Epidermal melanocyte (primary cell): ENCODE measurements at regions not wholly inside any gene's neighbourhood (a gene's known extent, or its start where the extent isn't known, plus 50 kb on each side); places are given as distances from the start of the nearest gene placed in this dataset.

Experiments used
- DNase-seq: peaks from one replicate; pipeline ENCODE4 v3.0.0; 2011; ENCODE audit warnings: low spot score; ENCODE audit not compliant: insufficient read length

GRCh38 chr1:72946903-72947499 is 664.7 kb upstream of the NEGR1 start:
- no peak for DNase-seq

DNA sequence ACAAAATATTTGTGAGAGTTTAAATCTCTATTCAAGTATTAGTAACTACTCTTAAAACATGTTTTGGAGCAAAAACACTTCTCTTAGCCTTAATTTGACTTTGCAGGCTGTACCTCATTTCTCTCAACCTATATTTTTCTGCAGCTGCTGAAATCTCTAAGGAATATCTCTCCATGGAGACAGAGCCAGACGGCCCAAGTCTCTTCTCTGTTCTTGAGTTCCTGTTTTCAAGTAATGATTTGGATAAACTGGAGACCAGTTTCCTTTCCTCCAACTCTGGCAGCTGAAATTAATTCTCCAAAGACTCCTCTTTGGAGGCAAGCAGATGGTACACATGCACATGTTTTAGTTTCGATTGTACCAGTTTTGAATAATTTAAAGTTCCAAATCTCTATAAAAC is 659.7 kb upstream of the NEGR1 start:
- DNase-seq = no peak

DNA sequence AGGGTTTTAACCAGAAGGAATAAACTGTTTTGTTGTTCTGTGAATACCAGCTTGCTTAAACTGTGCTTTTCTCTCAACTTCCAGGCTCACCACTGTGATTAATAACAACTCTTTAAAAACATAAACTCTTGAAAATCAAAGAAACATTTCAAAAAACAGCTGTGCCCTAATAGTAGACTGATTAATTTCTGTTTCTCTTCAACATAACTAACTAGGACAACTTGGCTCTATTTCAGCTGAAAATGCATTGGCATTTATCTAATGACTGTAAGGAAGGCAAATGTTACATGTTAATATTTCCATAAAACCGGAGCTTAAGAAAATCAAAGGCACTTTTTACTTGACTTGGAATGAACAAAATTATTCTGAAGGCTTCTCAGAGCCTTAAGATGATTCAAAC is 656.1 kb upstream of the NEGR1 start:
- DNase-seq = no peak

- DNase-seq = no peak
These were observed 655.6 kb upstream of the NEGR1 start for GRCh38 chr1:72937905-72938304.

DNA sequence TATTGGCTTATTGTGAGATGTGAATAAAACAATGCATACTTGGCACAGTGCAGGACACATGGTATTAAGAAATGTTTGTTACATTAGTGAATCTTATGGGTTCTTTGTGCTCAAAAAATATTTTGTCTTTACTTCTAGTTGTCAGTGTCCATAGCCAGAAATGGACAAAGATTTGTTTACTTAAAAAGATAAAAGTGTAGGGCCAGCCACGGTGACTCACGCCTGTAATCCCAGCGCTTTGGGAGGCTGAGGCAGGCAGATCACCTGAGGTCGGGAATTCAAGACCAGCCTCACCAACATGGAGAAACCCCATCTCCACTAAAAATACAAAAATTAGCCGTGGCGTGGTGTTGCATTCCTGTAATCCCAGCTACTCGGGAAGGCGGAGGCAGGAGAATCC is 654.6 kb upstream of the NEGR1 start:
- DNase-seq = no peak

- DNase-seq = no peak
These were observed 653.9 kb upstream of the NEGR1 start for GRCh38 chr1:72936151-72936740.

DNA sequence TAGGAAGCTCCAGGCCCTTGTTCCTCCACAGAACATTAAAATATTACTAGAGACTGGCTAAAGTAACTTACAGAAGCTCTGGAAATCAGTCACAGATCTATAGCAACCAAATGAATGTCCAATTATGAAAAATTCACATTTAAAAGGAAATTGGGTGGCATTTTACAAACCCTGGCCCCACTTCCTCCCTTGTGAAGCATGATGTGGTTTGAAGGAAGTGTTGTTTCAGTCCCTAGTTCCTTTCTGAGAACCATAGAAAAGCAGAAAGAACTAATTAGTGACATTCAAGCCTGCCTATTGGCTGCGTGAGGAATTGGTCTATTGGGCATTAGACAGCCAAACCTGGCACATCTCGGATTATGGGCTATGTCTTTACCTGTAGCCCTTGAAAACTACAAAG is 649.7 kb upstream of the NEGR1 start:
- no peak for DNase-seq

GRCh38 chr1:72930528-72930927 is 648.2 kb upstream of the NEGR1 start:
- DNase-seq = no peak

DNA sequence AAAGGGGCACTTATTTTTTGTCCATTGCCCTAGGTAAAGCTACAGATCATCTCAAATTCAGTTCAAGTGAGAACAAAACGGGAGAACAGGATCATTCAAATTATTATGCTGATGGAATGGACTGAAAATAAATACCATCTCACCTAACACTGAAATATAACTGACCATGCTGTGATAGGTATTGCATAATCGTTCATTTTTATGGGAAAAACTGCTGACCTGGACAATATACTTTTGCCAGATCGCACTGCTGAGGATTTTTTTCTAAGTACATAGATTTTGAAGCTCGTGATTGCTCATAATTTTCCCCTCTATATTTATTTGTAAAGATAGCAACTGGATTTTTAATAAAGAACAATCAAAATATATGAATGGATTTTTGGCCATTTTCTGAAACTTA is 636.6 kb upstream of the NEGR1 start:
- no peak for DNase-seq

DNA sequence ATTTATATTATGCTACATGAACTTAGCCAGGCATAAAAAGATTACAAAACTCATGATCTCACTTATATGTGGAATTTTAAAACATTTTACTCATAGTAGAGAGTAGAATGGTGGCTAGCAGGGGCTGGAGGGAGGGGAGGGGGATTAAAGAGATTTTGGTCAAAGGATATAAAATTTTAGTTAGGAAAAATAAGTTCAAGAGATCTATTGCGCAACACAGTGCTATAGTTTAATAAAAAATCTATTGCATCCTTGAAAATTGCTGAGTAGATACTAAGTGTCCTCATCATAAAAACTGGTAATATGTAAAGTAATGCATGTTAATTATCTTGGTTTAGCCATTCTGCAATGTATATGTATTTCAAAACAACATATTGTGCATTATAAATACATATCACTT is 635.6 kb upstream of the NEGR1 start:
- DNase-seq = no peak

DNA sequence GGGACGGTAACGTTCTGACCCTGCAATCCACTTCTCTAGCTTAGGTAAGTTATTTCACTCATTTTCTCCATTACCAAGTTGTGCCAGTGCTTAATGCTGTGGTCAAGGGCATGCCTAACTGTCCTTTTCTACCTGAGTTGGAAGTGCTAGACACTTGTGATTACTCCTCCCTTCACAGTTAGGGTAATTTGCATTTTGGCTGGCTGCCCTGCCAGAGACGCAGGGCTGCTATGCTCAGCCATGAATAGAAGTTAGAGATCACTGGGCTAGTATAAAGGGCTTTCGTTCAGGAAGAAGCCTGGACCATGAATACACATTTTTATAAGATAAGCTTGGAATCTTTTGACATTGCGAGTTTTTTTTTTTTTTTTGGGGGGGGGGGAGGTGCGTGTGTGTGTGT is 633.2 kb upstream of the NEGR1 start:
- DNase-seq = no peak

DNA sequence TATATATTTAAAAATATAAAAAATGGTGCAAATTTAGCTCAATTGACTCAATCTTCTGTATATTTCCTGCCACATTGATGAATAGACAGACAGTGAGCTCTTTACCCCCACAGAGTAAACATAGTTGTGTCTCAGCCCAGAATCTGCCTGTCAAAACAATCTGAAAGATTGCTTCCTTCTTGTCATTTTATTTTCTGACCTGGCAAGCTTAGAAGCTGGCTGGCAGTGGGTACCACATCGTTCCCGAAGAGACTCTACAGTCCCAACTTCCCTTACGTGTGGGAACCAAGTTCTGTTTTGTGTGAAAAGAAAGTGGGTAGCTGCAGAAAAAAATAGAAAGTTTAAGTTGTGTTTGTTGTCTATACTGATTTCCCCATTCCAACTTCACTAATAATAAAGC is 629.3 kb upstream of the NEGR1 start:
- DNase-seq = no peak

DNA sequence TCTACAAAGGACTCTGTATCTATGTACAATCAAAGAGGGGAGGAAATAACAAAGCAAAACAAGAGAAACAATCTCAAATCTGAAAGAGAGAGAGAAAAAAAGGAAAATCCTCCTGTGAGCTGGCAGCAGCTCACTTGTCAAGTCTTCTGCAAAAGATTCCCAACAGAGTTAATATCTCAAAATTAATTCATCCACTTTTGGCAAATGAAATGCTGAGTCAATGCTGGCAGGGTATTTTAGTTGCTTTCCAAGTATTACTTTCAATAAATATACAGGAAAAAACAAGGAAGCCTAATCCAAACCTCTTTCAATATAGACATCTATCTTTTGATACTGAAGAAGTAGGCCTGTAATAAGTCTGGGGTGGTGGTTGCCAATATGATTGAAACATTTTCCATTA is 613.9 kb upstream of the NEGR1 start:
- no peak for DNase-seq

- no peak for DNase-seq
These were observed 610.1 kb upstream of the NEGR1 start for GRCh38 chr1:72892461-72892860.

- DNase-seq = no peak
These were observed 609.6 kb upstream of the NEGR1 start for GRCh38 chr1:72891976-72892375.

DNA sequence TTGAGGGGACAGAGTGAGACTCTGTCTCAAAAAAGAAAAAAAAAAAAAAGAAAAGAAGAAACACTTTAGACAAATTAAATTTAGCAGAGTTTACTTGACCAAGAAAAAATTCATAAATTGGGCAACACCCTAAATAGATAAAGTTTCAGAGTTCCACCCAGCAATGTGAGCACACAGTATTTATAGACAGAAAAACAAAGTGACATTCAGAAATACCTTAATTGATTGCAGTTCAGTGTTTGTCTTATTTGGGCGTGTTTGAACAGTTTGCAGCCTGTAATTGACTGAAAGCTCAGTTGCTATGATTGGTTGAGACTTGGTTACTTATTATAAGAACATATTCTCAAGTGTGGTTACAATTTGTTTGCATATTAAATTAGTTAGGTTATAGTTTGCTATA is 603.5 kb upstream of the NEGR1 start:
- DNase-seq = no peak

- no peak for DNase-seq
These were observed 602.7 kb upstream of the NEGR1 start for GRCh38 chr1:72885017-72885416.

DNA sequence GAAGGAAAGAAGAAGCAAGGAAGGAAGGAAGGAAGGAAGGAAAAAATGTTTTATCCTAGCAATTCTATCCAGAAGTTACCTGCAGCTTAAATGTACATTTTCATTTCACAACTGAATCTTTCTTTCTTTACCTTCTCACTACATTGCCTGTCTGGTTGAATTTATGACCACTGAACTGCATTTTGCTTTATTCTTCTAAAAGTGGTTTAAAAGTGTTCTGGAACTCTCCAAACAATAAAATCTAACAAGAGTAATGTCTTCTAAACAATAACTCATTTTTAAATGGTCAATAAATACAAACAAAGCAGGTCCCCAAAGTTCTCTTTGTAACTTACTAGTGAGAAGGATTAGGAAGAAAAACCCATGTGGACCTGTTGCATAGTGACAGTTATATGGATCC is 587.5 kb upstream of the NEGR1 start:
- DNase-seq = no peak

DNA sequence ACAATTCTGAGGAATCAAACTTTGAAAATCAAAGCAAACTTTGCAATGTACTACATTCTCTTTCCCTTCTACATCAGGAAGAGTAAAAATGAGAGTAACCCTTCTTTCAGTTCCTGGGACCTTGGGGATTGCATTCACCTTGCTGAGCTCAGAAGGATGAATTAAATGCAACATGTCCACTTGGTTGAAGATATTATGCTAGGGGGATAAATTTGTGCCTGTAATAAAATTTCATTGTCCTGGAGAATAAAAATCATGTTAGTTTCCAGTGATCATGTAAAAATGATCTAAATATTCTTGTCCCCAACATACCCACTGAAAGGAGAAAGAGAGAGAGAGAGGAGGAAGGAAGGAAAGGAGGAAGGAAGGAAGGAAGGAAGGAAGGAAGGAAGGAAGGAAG is 587.1 kb upstream of the NEGR1 start:
- no peak for DNase-seq

DNA sequence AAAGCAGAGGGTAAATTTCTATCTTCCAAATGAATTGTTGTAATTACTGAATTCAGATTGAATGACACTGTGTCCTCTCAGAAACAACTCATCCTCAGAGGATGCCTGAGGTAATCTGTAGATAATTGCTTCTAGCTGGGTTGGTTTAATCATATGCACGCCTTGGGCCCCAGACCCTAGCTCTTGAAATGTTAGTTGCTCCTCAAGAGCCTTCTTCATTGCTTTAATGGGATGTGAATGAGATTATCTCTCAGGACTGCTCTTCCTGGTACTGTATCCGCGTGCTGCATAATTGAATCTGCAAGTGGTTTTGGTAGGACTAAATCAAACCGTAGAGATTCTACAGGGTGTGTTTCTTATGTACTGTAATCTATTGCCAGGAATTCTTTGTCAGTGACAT is 569.3 kb upstream of the NEGR1 start:
- no peak for DNase-seq

- no peak for DNase-seq
These were observed 566.7 kb upstream of the NEGR1 start for GRCh38 chr1:72848997-72849396.

DNA sequence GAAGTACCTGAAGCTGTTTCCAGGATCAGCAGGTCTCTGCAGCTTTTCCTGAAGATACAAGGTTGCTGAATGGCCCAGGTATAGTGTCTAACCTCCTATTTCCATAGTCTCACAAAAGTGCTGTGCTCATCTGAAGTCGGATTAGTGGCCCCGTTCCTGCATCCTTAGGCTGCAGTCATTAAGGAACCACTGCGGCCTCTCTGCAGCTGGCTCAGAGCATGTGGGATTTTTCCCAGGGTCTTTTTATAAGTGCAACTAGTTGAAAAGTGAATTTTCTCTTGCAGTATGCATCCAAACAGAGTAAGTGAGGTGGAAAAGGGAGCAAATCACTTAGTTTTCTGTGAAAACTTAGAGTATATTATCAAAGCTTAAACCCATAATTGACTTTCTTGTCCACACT is 565.3 kb upstream of the NEGR1 start:
- no peak for DNase-seq

DNA sequence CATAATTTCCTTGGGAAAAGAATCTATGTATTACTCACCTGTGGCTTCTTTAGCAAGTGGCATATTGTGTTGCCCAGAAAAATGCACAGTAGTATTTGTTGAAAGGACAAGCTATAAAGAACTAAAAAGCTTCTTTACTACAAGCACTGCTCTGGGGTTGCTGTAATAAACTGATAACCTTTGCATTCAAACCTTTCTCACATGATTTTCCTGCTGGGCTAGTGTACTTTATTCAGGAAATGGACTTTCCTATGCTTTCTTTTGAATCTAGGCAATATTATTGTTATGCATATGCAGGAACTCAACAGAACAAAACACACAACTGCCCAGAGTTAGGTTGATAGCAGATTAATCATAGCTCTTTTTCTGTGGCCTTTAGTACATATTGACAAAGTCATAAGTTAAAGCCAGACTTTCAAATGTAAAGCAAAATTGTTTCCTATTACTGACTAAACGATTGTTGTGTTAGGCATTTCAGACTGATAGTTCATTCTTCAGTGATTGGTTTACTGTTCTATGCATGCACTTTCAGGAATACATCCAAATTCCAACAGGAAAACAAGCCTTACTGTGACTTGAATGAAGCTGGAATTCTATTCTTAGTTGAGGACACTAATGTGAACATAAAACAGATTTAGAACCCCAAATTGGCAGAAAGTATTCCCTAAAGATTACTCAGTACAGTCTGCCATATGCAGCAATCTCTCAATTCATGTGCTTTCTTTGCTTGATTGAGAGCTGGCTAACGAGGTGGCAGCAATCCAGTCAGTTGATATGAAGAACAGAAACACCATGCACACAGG is 564.3 kb upstream of the NEGR1 start:
- DNase-seq = no peak
